ACC112 (cell line): ENCODE measurements at regions not wholly inside any gene's neighbourhood (a gene's known extent, or its start where the extent isn't known, plus 50 kb on each side); places are given as distances from the start of the nearest gene placed in this dataset.

Source experiments
- H2AFZ ChIP-seq: fragments of 200-600 bp; sonication (generic); one replicate; pipeline ENCODE4 v1.6.0; 2017; ENCODE audit warnings: antibody characterized with exemption, low read length; ENCODE audit not compliant: unreplicated experiment
- H3K27ac ChIP-seq: fragments of 200-600 bp; sonication (generic); 2 replicates; pipeline ENCODE4 v1.5.1; 2014; ENCODE audit warnings: low read depth, mild to moderate bottlenecking, antibody characterized with exemption, low read length, moderate library complexity
- H3K27me3 ChIP-seq: fragments of 200-600 bp; sonication (generic); 2 replicates; pipeline ENCODE4 v1.6.1; 2014; ENCODE audit warnings: mild to moderate bottlenecking, antibody characterized with exemption, low read length, moderate library complexity, mixed read lengths; ENCODE audit not compliant: insufficient read depth
- H3K36me3 ChIP-seq: fragments of 200-600 bp; sonication (generic); 2 replicates; pipeline ENCODE4 v1.6.1; 2016; ENCODE audit warnings: mild to moderate bottlenecking, antibody characterized with exemption, low read length, moderate library complexity, mixed read lengths; ENCODE audit not compliant: insufficient read depth
- H3K4me1 ChIP-seq: fragments of 200-600 bp; sonication (generic); one replicate; pipeline ENCODE4 v1.6.1; 2016; ENCODE audit warnings: low read length, mixed read lengths; ENCODE audit not compliant: insufficient read depth, unreplicated experiment, control insufficient read depth
- H3K4me3 ChIP-seq: fragments of 200-600 bp; sonication (generic); 2 replicates; pipeline ENCODE4 v1.5.1; 2014; ENCODE audit warnings: mild to moderate bottlenecking, low read depth, low read length
- H3K79me2 ChIP-seq: fragments of 200-600 bp; sonication (generic); one replicate; pipeline ENCODE4 v1.6.0; 2016; ENCODE audit warnings: low read length; ENCODE audit not compliant: control insufficient read depth, unreplicated experiment, insufficient read depth

DNA sequence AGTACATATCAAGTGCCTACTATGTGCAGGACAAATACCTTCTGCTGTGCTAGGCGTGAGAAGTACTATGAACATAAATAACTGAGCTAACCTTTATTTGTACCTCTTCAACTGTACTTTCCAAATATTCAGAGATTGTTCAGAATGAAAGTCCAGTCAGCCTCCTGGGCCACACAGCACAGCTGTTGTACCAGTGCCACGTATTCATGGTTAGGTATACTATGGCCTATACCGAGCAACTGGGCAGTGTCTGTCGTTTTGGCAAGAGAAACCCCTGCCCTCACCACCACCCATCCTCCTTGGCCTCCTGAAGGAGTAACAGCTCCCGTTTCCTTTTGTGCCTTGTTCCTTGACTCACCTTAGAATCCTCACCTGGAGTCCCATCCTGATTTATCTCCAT, 53.0 kb downstream of the RASSF10 start:
- Histone ChIP-seq H3K27me3 (peaks cover 36% of the 10 kb centered on the region), H3K27ac (no peak overlapping the region), H3K79me2 (no peaks in the 10 kb centered on the region), H3K4me3 (no peak overlapping the region), H2AFZ (no peak overlapping the region), H3K4me1 (peaks cover 4% of the 10 kb centered on the region), H3K36me3 (no peaks in the 10 kb centered on the region)

DNA sequence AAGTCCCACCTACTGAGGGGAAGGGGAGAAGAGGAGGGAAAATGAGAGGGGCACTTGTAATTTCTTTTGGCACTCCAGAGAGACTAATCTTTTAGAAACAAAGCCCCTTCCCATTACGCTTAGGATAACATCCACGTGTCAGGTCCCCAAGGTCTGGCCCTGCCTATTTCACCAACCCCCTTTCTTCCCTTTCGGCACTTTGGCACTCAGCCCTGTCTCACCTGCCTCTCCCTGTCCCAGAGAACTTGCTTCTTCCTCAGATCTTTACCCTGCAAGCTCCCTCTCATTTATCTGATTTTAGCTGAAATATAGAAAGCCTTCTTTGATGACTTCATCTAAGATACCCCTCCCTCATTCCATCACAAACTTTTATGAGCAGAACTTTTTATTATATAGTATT, 55.5 kb downstream of the RASSF10 start:
- H3K36me3 ChIP-seq: no peaks in the 10 kb centered on the region
- H3K79me2 ChIP-seq: no peaks in the 10 kb centered on the region
- no peak overlapping the region for H3K4me3 ChIP-seq
- no peak overlapping the region for H2AFZ ChIP-seq
- peaks cover 60% of the 10 kb centered on the region for H3K27me3 ChIP-seq
- H3K27ac ChIP-seq: no peak overlapping the region
- H3K4me1 ChIP-seq: peaks cover 4% of the 10 kb centered on the region

DNA sequence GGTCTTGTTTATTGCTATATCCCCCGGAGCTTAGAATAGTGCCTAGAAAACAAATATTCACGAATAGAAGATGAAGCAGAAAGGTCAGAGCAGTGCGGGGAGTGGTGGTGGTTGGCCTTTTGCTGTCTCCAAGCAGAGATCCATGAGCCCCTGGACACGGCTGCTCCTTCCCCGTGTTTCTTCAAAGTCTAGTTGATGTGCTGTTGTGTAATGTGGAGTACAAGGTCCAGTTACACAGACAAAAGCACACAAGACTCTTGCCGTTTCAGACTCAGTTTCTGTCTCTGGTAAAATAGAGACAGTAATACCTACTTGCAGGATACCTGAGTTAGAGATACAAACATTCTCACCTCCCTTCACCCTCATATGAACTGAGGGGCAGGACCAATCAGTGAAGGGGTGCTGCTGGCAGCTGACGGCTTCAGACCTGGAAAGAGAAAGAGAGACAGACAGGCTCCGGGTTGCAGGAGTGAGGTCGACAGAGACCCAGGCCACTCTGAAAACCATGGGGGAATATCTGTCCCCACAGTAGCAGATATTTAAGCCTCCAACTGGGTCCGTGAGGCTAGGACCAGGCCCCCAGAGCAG, 56.2 kb downstream of the RASSF10 start:
- Histone ChIP-seq H2AFZ (no peak overlapping the region), H3K4me3 (no peak overlapping the region), H3K4me1 (peaks cover 4% of the 10 kb centered on the region), H3K27me3 (peaks cover 67% of the 10 kb centered on the region), H3K36me3 (no peaks in the 10 kb centered on the region), H3K79me2 (no peaks in the 10 kb centered on the region), H3K27ac (no peak overlapping the region)

DNA sequence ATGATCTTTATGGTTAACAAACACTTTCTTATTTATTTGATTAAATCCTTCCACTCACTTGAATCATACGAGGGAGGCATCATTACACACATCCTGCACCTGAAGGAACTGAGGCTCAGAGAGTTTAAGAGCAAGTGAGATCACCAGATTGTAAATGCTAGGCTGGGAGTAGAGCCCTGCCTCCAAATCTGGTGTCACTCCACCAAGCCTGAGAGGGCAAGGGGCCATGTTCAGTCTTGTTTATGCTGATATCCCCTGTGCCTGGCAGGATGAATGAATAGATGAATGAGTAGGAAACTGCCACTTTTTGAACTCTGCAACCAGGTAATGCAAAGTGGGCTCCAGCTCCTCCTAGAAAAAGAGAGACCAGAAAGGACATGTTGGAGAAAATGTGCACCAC, 59.1 kb downstream of the RASSF10 start:
- Histone ChIP-seq H3K27ac (no peak overlapping the region), H3K36me3 (no peaks in the 10 kb centered on the region), H3K4me1 (no peaks in the 10 kb centered on the region), H3K27me3 (peaks cover 92% of the 10 kb centered on the region), H3K4me3 (no peak overlapping the region), H3K79me2 (no peaks in the 10 kb centered on the region), H2AFZ (no peak overlapping the region)

DNA sequence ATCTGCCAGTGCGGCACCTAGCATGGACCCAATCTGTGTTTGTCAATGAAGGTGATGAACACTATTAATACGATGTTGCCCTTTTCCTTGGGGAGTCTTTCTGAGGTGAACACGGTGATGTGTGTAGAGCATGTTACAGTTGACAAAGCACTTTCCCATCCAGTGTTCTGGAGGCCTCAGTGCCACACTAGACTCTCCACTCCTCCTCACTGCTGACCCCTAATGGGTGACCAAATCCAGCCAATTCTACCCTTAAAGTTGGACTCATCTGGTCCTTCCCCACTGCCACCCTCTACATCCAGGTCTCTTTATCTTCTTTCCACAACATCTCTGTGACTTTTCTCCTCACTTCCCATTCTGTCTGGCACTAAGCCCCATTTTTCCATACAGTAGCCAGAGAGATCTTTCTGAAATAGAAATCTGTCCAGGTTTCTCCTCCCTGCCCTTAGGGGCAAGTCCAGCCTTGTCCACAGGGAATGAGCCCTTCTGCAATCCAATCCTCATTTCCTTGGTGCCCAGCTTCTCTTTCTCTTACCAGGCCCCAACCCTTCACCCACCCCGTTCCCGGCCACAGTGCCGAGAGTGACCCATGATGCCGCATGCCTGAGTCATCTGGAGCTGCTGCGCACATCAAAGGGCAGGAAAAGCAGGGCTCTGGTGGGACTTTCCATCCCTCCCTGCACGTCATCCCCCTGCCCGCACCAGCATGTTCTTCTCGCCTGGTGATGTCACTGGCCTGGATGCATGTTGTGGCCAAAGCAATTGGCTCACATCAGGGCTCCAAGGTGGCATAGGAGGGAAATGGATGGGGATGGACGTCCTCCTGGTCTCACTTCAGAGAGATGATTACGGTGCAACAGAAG, 64.2 kb downstream of the RASSF10 start:
- H3K4me1 ChIP-seq: no peaks in the 10 kb centered on the region
- peak overlapping the region; percentile 12; the same call in 1 of the 2 replicates for H3K27ac ChIP-seq

DNA sequence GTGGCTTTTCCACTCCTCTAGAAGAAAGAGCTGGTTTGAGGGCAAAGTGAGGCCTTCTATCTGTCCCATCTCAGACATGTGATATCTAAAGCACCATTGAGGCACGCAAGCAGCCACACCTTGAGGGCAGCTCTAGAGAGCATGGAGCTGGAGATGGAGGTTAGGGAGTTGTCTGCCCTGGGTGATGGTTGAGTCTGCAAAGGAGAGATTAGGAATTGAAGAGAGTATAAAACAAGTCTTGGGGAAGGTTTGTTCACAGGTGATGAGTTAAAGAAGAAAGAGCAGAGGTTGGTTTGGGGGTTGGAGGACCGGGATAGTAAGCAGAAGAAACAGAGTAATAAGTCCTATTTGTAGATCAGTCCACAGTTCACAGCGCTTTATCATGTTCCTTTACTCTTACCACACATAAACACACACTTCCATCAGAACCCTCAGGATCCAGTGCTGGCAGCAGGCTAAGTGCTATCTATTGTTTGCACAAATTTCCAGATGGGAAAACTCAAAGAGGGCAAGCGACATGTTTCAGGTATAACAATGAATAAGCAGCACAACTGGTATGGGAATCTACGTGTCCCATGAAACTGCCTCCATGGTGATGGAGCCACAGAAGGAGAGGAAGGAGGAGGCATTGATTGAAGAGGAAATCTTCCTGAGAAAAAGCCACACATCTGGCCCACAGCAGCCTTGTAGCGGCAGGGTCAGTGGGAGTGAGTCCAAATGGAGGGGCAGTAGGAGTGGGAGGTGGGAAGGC, 65.8 kb downstream of the RASSF10 start:
- no peaks in the 10 kb centered on the region for H3K79me2 ChIP-seq

More for the DNA sequence above, 64.2 kb downstream of the RASSF10 start:
- Histone ChIP-seq H3K4me3 (no peak overlapping the region), H3K27me3 (peaks cover 87% of the 10 kb centered on the region), H2AFZ (no peak overlapping the region), H3K36me3 (no peaks in the 10 kb centered on the region), H3K79me2 (no peaks in the 10 kb centered on the region)

DNA sequence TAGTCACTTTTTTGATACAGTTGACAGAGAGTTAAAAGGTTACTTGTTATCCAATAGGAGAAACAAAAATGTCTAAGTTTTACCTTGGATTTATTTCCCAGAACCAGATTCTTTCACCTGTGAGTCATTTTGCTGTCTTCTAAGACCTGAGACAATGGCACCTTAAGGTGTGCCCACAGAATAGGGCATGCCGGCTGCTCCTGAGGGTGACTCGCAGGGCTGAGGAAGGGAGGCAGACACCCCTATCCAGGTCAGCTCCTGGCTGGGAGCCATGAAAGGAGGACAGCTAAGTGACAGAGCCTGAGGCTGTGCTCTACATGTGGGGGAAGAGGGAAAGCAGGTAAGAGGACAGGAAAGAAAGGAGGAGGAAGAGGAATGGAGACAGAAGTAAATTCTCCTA, 67.8 kb downstream of the RASSF10 start:
- Histone ChIP-seq H2AFZ (no peak overlapping the region), H3K4me3 (no peak overlapping the region), H3K4me1 (no peaks in the 10 kb centered on the region), H3K36me3 (no peaks in the 10 kb centered on the region), H3K79me2 (no peaks in the 10 kb centered on the region), H3K27me3 (peaks cover 89% of the 10 kb centered on the region), H3K27ac (no peak overlapping the region)

More for the DNA sequence above, 65.8 kb downstream of the RASSF10 start:
- Histone ChIP-seq H2AFZ (no peak overlapping the region), H3K27me3 (peaks cover 87% of the 10 kb centered on the region), H3K4me3 (no peak overlapping the region), H3K36me3 (no peaks in the 10 kb centered on the region), H3K27ac (no peak overlapping the region), H3K4me1 (no peaks in the 10 kb centered on the region)

DNA sequence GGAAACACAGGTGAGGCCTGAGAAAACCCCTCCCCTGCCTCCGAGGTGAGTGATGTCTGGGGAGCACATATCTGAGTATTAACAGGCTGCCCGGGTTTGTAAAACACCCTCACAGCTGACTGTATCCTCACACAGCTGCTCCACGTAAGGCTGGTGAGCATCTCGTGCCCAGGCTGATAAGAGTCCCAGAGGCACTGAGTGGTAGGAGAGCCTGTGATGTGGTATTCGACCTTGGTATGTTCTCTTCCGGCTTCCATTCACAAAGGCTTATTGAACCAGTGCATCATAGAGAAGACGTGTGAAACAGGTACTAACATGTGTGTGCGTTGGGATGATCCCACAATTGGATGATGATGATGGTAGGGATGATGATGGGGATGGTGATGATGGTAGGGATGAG, 71.7 kb downstream of the RASSF10 start:
- Histone ChIP-seq H3K27me3 (peaks cover 97% of the 10 kb centered on the region), H3K4me1 (no peaks in the 10 kb centered on the region), H3K4me3 (no peak overlapping the region), H2AFZ (no peak overlapping the region), H3K27ac (no peak overlapping the region), H3K36me3 (no peaks in the 10 kb centered on the region), H3K79me2 (no peaks in the 10 kb centered on the region)

DNA sequence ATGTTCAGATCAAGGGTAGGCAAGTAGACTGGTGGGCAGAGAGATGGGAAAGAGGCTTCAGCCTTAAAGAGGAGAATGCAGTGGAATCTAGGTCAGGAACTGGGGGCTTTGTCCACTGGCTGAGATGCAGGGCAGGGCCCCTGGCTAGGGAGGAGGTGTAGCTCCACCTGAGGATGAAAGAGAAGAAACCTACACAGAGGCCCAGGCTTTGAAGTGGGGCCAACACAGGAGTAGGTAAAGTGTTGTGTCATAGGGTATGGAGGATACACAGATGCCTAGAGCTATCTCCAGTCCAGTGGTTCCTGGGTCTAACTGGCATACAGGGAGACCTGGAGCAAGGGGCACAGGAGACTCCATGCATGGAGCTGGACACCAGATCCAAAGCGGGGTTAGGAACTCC, 73.5 kb downstream of the RASSF10 start:
- Histone ChIP-seq H3K4me1 (no peaks in the 10 kb centered on the region), H3K27me3 (peaks cover 80% of the 10 kb centered on the region), H3K36me3 (no peaks in the 10 kb centered on the region), H3K27ac (no peak overlapping the region), H3K4me3 (no peak overlapping the region), H3K79me2 (no peaks in the 10 kb centered on the region), H2AFZ (no peak overlapping the region)

DNA sequence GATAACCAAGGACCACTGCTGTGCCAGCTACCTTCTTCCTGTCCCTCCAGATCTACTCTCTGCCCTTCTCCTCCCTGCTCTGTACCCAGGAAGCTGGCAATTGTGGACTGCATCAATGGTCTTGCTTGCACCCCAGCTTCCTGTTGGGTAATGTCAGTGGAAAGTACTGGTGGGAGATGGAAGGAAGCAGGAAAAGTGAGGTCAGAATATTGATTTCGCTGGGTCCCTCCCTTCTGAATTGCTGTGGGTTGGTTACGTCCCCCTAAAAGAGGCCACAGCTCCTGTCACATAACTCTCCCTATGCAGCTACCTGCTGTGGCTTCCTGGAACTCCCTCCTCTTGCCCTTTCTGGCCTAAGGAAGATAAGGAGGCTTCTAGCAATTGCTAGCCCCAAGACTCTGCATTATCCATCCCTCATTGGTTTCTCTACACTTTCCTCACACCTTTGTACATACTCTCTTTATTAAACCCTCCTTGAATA, 81.2 kb downstream of the RASSF10 start:
- Histone ChIP-seq H3K27ac (no peak overlapping the region), H3K4me1 (no peaks in the 10 kb centered on the region), H2AFZ (no peak overlapping the region), H3K79me2 (no peaks in the 10 kb centered on the region), H3K27me3 (peaks cover 6% of the 10 kb centered on the region), H3K4me3 (no peak overlapping the region), H3K36me3 (no peaks in the 10 kb centered on the region)
